HepG2 (cell line): ENCODE measurements at regions not wholly inside any gene's neighbourhood (a gene's known extent, or its start where the extent isn't known, plus 50 kb on each side); places are given as distances from the start of the nearest gene placed in this dataset.

Source experiments
- ARNT2 ChIP-seq: sonication (generic); formaldehyde crosslinking; IDR thresholded peaks from 2 replicates; pipeline ENCODE4 v1.8.0; 2022; ENCODE audit warnings: mild to moderate bottlenecking, low read depth, missing genetic modification reagents, moderate library complexity
- CERS6 ChIP-seq: sonication (generic); formaldehyde crosslinking; IDR thresholded peaks from 2 replicates; pipeline ENCODE4 v1.5.0; 2020; ENCODE audit warnings: missing genetic modification reagents
- ELK4 ChIP-seq: sonication (generic); formaldehyde crosslinking; IDR thresholded peaks from 2 replicates; pipeline ENCODE4 v1.9.0; 2021; ENCODE audit warnings: missing genetic modification reagents, borderline replicate concordance
- GZF1 ChIP-seq: sonication (generic); formaldehyde crosslinking; IDR thresholded peaks from 2 replicates; pipeline ENCODE4 v1.5.1; 2020; ENCODE audit warnings: mild to moderate bottlenecking, missing genetic modification reagents
- HMG20A ChIP-seq: IDR thresholded peaks from 2 replicates; pipeline ENCODE4 v1.6.1; 2016; ENCODE audit warnings: borderline replicate concordance
- HOXA5 ChIP-seq: sonication (generic); formaldehyde crosslinking; IDR thresholded peaks from 2 replicates; pipeline ENCODE4 v1.4.0; 2020; ENCODE audit warnings: missing genetic modification reagents
- NRL ChIP-seq: sonication (generic); formaldehyde crosslinking; IDR thresholded peaks from 2 replicates; pipeline ENCODE4 v1.5.0; 2020; ENCODE audit warnings: missing genetic modification reagents, mild to moderate bottlenecking, moderate library complexity, borderline replicate concordance
- SNAPC2 ChIP-seq: sonication (generic); formaldehyde crosslinking; IDR thresholded peaks from 2 replicates; pipeline ENCODE4 v1.8.1; 2022; ENCODE audit warnings: mild to moderate bottlenecking, missing genetic modification reagents
- ZNF318 ChIP-seq: sonication (generic); formaldehyde crosslinking; IDR thresholded peaks from 2 replicates; pipeline ENCODE4 v1.4.0; 2020; ENCODE audit warnings: mild to moderate bottlenecking, missing genetic modification reagents
- ZNF335 ChIP-seq: sonication (generic); formaldehyde crosslinking; IDR thresholded peaks from 2 replicates; pipeline ENCODE4 v1.4.0; 2020; ENCODE audit warnings: missing genetic modification reagents
- ZNF367 ChIP-seq: sonication (generic); formaldehyde crosslinking; IDR thresholded peaks from 2 replicates; pipeline ENCODE4 v1.4.0; 2020; ENCODE audit warnings: missing genetic modification reagents, borderline replicate concordance
- ZNF556 ChIP-seq: sonication (generic); formaldehyde crosslinking; IDR thresholded peaks from 2 replicates; pipeline ENCODE4 v1.4.0; 2020; ENCODE audit warnings: mild to moderate bottlenecking, missing genetic modification reagents, borderline replicate concordance
- ZNF577 ChIP-seq: sonication (generic); formaldehyde crosslinking; IDR thresholded peaks from 2 replicates; pipeline ENCODE4 v1.4.0; 2020; ENCODE audit warnings: mild to moderate bottlenecking, low read depth, missing genetic modification reagents, borderline replicate concordance
- ZNF605 ChIP-seq: sonication (generic); formaldehyde crosslinking; IDR thresholded peaks from 2 replicates; pipeline ENCODE4 v1.8.0; 2022; ENCODE audit warnings: mild to moderate bottlenecking, missing genetic modification reagents
- ZNF615 ChIP-seq: sonication (generic); formaldehyde crosslinking; IDR thresholded peaks from 2 replicates; pipeline ENCODE4 v1.5.0; 2020; ENCODE audit warnings: mild to moderate bottlenecking, missing genetic modification reagents, borderline replicate concordance
- TF ChIP-seq, protein P1 (sequence below), 2 experiments: fragments of 450-650 bp in 1 of 2; sonication (generic) in 1 of 2; formaldehyde crosslinking; IDR thresholded peaks; 2 replicates each; pipeline versions ENCODE4 v1.5.0 to v1.8.0; 2020 to 2022; ENCODE audit warnings: mild to moderate bottlenecking in 1 of 2, missing genetic modification reagents in 1 of 2

- TF ChIP-seq ELK4 (CRISPR knock-in tag) (no peak), ZNF318 (CRISPR knock-in tag) (no peak), CERS6 (CRISPR knock-in tag) (no peak), ZNF605 (CRISPR knock-in tag) (no peak), SNAPC2 (CRISPR knock-in tag) (peak; percentile 66; the same call in 1 of the 2 replicates), NRL (no peak), HOXA5 (CRISPR knock-in tag) (no peak; the same call in 1 of the 2 replicates), ZNF577 (CRISPR knock-in tag) (no peak), HMG20A (CRISPR knock-in tag) (peak; percentile 13; the same call in 1 of the 2 replicates), ZNF556 (no peak), ARNT2 (CRISPR knock-in tag) (no peak), ZNF335 (CRISPR knock-in tag) (no peak), GZF1 (no peak), ZNF367 (CRISPR knock-in tag) (no peak), ZNF615 (CRISPR knock-in tag) (no peak)
- TF ChIP-seq, protein P1, sequence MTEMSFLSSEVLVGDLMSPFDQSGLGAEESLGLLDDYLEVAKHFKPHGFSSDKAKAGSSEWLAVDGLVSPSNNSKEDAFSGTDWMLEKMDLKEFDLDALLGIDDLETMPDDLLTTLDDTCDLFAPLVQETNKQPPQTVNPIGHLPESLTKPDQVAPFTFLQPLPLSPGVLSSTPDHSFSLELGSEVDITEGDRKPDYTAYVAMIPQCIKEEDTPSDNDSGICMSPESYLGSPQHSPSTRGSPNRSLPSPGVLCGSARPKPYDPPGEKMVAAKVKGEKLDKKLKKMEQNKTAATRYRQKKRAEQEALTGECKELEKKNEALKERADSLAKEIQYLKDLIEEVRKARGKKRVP (CRISPR knock-in tag; IDR thresholded peaks at IDR 0.05), result no peak
Observed at GRCh38 chr12:93135286-93136239, 206.5 kb upstream of the EEA1 start (continued).
